NCI-H1092 (cell line): ENCODE measurements at regions not wholly inside any gene's neighbourhood (a gene's known extent, or its start where the extent isn't known, plus 50 kb on each side); places are given as distances from the start of the nearest gene placed in this dataset.

Experiments used
- DNase-seq: peaks from one replicate; lab custom pipeline; 2025; lab: John Stamatoyannopoulos, UW

DNA sequence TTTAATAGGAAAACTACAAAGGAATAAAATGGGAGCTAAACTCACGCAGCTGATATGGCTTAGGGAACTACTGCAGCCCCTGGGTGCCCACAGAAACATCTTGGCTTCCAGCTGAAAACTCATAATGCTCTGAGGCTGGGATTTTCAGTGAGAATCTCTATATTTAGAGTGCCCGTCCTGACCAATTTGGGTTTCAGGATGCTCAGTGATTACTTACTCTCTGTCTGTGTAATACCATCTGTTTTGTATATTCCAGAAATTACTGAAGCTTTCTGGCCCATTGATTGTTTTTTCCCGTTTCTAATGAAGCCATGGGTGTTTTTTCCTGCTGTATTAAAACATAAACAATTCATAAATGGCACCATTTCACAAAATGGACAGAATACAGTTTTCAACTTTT, 50.6 kb upstream of the ZNF385D start:
- DNase-seq: no peak

DNA sequence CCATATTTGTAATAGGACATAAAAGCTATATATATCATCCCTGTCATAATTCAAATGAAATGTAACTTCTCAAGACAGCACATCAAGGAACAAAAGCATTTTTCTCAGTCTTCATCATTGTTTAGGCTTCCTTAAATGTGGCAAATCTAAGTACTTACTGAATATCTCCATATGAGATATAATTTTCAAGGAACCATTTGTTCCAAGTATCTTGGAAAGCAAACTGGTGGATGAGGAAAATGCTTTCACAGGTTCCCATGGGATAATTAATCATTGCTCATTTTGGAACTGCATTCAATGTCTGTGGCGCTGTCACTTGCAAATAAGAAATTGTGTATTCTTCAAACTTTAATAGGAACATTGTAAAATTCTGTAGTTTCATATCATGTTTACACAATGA, 52.6 kb upstream of the ZNF385D start:
- no peak for DNase-seq

DNA sequence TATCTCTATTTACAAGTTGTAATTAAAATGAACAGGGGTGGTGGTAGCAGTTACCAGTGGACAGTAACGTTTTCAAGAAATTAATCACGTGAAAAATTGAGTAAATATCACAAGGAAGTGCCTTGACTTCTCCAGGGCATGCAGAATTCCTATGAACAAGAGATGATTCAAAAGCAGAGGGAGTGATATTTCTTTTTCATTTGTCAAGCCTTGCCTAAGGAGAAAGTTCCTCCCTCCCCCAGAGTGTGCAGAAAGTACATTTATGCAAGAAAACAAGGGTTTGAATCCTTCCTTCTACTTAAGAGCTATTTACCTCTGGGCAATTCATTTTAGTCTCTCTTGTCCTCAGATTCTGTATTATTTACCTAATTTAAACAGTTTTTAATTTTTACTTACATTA, 53.3 kb upstream of the ZNF385D start:
- no peak for DNase-seq

DNA sequence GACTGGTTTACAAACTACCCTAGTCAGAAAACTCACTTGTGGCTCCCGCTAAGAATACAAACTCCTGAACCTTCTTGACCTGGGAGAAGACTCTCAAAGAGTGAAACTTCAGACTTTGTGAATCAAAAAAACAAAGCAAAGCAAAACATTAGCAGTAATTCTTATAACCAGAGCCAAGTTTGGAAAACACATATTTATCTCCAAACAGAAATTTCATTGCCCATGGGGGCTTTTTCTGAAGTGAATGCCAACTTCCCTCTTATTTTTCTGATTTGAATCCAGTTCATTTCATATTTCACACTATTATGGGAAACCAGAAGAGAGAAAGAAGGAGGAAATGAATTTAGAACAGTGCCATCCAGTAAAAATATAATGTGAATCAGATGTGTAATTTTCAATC, 55.7 kb upstream of the ZNF385D start:
- DNase-seq: no peak

DNA sequence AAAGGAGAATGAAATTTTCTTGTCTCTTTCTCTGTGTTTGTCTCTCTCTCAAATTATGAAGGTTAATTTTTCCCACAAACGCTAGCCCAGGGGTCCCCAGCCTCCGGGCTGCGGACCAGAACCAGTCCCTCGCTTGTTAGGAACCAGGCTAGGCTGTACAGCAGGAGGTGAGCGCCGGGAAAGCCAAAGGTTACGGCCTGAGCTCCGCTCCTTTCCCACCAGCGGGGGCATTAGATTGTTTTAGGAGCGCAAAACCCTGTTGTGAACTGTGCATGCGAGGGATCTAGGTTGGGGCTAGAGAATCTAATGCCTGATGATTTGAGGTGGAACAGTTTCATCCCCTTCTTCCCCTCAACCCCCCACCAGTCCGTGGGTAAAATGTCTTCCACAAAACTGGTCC, 74.7 kb upstream of the ZNF385D start:
- DNase-seq: no peak

DNA sequence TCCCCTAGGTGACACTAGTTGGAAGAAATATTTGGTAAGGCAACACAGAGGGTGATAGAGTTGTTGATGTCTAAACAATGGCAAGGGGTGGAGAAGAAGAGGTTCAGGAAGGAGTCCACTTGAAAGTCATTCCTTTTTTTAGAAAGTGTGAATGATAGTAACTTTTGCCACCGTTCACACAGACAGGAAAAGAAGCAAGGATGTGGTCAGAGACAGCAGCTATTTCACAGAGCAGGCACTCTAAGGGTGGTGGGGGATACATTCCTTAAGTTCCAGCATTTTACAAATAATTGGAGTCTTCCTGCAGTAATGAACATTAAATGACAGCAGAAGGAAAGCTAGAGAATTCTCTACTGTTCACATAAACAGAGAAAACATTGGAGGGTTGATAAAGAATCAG, 75.4 kb upstream of the ZNF385D start:
- DNase-seq: no peak

DNA sequence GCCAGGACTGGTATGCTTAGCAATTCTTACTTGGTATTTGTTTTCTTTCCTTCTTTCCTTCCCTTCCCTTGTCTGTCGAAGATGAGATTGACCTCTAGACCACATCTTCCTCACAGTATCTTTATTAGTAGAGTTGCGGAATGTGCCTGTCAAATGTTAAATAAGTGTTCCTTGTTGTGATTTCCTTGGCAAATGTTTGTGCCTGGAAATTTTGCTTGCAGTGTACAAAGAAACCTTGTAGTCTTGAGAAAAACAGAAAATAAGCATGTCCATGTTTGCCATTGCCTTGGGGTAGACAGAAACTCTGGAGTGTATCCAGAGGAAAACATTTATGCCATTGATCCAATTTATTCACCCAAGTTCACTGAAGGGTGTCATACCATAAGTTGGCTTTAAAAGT, 79.5 kb upstream of the ZNF385D start:
- DNase-seq: no peak

DNA sequence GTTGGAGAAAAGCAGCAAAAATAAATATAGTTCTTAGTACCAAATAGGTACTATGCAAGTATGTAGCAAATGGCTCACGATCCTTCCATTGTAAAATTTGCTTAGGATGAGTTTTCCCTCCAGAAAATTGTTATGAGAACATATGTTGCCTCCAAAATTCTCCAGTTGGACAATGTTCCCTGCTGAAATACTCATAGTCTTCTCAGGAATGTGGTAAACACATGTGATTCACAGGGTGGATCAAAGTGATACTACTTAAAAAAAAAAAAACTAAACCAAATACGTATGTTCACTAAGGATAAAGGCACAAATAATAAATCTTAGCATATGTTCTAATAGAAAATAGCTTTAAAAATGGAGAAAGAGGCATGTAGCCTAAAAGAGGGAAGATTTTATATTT, 84.3 kb upstream of the ZNF385D start:
- DNase-seq: no peak

DNA sequence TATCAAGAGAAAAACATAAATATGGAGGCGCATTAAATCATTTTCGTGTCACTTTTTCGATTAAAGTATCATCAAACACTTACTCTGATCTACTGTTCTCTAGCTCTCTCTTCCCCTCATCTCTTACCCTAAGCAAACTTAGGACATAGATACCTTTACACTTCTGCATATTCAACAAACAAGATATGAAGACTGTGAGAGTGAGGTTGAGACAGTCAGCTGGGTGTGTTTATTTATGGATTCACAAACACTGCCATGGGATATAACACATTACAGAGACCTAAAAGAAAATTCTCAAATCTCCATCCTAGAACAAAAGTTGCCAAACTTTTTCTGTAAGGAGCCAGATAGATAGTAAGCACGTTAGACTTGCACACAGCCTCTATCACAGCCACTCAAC, 85.2 kb upstream of the ZNF385D start:
- no peak for DNase-seq

DNA sequence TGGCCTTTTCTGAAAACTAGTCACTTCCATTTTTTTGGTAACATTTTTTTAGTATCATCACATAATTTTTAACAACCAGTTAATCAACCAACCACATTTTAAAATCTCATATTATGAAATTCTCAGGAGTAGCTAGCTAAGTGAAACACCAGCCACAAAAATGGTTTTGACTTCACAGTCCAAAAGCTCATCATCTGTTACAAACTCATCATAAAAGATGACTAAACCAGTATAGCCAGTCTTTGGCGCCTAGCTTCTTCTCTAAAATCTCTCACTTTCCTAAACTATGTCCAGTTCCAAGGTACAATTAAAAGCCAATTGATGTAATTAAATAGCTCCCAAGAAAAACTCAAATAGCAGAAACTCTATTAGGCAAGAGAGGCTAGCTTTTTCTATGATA, 88.2 kb upstream of the ZNF385D start:
- DNase-seq: no peak

DNA sequence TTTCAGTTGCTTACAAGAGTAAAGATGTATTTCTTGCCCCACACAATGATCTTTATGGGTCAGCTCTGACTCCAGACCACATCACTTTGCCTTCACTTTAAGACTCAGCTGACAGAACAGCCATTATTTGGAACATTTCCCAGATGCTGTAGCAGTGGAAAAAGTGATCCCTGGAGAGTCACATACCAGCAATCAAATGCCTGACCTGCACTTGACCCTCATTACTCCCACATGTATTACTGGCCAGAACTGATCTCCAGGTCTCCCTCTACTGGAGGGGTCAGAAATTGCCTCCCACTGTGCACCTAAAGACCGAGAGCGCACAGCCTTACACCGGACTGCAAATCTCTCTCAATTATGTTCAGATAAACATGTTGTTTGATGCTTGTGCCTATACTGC, 88.6 kb upstream of the ZNF385D start:
- no peak for DNase-seq

DNA sequence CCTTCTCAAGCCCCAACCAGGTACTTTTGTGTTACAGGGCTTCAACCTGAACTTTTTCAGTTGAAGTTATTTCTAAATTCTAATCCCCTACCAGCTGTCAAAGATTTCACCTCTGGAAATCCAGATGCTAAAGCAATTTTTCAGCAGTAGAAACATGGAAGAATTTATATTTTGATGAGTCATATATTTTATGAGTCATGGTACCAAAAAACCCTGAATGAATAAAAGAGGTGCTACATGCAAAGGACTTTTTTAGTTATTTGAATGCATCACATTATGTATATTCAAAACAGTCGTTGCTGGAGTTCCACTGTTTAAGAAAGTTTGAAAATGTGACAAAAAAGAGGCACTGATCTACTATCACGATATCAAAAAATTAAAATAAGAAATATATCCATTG, 96.0 kb upstream of the ZNF385D start:
- DNase-seq: no peak

DNA sequence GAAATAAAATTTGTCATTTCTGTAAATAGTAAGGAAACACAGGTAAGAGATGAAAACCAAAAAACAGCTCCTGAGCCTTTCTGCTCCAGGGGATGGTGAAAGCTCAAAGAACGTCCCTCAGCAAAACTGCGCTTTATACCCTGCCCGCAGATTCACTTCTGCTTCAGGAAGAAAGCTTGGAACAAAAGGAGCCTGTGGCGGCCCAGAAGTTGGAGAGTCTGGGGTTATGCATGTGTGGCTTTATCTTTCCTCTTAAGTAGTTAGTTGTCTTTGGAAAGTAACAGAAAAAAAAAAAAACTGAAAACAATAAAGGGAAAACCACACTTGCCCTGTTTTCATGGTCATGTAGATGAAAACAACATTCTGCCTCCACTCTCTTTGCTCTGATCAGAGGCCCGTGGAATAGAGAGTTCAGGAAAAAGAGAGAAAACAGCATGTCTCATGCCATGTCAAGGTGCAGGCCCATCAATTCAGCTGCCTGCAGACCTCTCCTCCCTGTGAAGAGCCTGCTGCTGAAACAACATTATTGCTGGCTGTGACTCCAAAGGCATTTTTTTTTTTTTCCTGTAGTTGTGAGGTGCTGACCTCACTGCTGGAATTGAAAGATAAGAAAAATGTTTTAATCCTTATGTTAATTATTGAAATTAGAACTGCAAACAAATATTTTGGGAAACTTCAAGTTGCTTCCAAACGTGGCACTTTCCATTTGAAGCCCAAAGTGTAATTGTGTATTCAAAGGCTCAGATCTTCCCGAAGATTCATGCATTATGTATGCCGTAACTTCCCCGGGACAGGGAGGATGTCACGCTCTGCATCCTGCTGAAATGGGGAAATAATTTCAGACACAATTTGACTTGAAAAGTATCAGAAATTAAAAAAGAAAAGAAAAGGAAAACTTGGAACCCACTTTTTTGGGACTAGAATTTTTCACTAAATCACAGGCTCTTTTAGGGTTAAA, 108.4 kb upstream of the ZNF385D start:
- no peak for DNase-seq

DNA sequence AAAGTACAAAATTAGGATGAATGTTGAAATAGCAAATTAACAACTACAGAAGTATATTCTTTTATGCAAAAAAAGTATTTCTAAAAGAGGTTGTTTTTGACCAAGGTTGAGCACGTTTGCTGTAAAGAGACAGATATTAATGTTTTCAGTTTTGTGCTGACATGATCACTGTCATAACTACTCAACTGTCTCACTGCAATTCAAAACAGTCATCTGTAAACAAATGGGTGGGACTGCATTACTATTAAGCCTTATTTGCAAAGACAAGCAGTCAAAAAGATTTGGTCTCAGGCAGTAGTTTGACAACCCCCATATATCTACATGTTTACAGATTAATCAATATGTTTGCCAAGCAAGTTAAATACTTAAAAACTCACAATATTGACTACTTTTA, 109.1 kb upstream of the ZNF385D start:
- no peak for DNase-seq

DNA sequence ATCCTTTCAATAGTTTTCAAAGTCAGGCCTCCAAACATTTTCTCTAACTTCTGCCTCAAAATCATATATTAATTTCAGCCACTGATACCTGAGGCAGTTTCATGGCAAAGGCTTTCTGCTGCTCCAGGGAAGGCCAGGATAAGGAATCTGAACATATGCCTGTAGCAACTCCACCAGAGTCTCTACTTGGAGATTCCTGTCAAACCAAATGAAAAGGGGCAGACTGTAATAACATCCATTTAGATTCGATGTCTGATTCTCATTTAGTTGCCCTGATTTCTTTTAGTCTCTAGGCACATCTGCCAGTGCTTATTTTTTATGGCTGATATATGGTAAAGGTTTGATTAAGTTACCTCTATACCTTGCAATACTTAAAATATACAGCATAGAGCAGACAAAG, 109.6 kb upstream of the ZNF385D start:
- no peak for DNase-seq

DNA sequence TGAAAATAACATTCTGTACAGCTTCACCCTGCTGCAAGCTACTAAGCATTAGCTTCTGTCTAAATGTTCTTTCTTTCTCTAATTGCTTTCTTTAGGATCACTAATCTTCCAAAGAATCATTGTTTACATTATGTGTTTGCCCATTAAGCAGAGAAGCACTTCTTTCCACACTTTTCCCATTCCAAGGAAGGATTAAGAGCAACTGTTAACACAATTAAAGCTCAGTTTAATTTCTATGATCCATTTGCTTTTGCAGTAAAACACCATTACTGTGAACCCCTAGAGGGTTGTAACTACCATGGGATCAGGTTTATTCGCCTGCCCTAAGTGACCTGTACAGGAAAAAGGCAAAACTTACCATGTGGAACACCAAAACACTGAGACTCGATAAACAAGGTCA, 125.8 kb upstream of the ZNF385D start:
- DNase-seq: no peak

DNA sequence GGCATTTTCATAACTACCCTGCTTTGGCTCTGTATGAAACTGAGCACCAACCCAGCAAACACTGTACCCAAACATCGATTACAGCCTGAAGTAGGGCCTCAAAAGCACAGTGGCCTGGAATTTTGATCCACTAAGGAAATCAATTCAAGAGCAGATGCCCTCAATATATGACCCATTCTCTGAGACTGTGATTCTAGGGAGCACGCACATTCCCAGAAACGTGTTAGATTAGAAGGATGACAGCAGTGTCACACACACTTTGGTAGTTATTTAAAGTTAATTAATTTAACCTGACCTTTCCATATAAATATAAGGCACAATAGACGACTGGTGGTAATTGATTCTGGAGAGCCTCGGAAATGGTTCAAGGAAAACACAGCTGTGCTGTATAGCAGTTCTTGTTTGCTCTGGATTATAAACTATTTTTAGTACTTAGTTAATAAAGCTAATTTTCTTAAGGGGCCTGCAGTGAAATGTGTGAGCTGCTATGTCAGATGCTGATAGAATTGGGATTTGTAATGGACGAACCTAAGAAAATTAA, 126.3 kb upstream of the ZNF385D start:
- no peak for DNase-seq

DNA sequence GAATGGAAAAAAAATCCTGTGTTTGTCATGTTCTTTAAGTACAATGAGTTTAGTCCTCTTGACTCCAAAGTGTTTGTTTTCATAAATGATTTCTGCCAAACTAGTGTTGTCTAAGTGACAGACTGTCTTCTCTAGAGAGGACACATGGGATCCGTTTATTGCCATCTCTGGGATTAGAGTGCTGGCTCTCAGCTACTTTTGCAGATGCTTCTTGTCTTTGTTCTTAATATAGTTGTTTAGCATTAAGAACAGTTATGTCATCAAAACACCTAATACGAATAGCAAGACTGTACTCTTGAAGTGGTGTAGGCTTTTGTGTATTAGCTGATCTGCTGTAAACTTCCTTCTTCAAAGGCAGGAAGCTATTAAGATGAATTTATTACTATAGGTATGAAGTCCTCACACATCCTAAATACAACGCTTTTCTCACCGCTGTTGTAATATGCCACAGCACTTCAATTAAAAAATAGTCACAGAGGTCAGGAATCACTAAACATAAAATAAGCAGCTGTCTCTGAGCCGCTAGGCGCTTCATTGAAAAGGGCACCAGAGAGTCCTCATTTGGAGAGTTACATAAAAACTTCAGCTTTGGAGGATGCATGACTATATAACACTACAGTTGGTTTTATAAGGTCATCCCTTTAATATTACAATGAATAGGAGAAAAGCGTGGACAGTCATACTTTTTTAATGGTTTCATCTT, 128.3 kb upstream of the ZNF385D start:
- no peak for DNase-seq

DNA sequence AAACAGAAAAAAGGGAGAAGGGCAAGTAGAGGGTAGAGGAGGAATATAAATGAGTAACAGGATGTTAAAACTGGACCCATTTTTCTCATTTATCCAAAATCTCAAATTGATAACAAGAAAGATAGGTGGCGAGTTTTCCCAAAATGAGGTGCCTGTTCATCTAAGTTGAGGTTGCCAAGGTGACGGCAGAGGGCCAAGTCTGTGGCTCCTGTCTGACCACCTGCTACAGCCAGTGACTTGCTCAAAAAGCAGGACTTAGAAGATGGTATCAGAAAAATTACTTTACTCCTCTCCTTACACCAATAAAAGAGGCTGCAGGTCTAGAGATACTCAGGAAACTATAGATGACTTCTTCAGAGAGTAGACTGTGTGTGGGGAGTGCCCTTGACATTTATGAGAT, 137.6 kb upstream of the ZNF385D start:
- DNase-seq: no peak

DNA sequence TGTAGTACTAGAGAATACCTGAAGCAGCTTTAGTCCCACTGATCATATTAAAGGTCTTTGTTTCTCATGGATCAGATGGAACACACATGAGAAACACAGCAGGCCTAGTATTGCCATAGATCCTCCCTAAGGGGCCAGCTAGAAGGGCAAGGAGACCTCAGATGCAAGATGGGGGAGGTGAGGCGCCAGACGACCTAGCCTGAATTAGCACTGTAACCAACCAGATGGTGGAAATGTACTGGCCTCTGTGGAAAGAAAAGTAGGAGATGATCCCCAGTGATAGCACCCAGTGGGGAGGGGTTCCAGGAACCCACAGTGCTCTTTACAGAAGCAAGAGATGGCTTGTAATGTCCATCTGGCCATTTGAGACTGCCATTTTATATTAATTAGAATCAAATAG, 138.2 kb upstream of the ZNF385D start:
- no peak for DNase-seq

DNA sequence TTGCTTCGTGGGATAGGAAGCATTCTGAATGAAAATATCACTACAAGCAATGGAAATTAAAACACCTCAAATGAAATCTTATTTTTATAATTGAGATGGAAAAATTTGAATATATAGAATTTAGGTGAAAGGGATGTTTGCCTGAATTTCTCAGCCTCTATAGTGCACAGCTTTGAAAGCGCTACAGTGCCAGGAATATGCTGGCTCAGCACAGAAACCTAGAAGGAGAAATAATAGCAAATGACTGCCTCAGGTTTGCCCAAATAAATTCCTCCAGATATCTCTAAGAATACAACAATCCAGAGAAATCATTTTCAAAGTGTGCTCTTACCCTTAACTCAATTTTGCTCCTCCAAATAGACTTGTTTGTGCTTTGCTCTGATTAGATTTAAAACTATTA, 141.1 kb upstream of the ZNF385D start:
- DNase-seq: no peak

DNA sequence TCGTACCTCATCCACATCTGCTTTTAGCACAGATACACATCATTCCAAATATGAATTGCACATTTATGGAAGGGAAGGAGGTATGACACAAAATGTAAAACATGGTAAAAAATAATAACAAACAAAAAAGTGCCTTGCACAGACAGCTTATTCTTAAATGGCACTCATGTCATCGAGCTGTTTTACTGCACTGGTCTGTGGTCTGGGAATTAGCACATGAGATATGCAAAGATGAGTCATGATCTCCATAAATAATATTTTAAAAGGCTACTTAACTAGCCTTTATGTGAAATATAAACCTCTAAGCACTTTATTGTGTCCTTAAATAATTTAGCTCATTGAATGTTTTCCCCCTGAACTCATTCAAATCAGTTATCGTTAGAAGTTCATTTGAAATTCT, 142.2 kb upstream of the ZNF385D start:
- DNase-seq: no peak
